MG63 (cell line): ENCODE measurements at regions not wholly inside any gene's neighbourhood (a gene's known extent, or its start where the extent isn't known, plus 50 kb on each side); places are given as distances from the start of the nearest gene placed in this dataset.

ENCODE experiments used
- DNase-seq: peaks from one replicate; pipeline ENCODE4 v3.0.0-alpha.2; 2020
- H3K27me3 ChIP-seq: fragments of 250-450 bp; sonication (Bioruptor Pico); 2 replicates; pipeline ENCODE4 v1.5.1; 2020; ENCODE audit warnings: mild to moderate bottlenecking, moderate library complexity
- H3K36me3 ChIP-seq: fragments of 250-450 bp; sonication (Bioruptor Pico); 2 replicates; pipeline ENCODE4 v1.5.1; 2020; ENCODE audit warnings: mild to moderate bottlenecking, moderate library complexity
- H3K4me3 ChIP-seq: fragments of 250-450 bp; sonication (Bioruptor Pico); 2 replicates; pipeline ENCODE4 v1.5.1; 2020; ENCODE audit warnings: mild to moderate bottlenecking, moderate library complexity
- H3K9me3 ChIP-seq: fragments of 250-450 bp; sonication (Bioruptor Pico); 2 replicates; pipeline ENCODE4 v1.5.1; 2020; ENCODE audit warnings: mild to moderate bottlenecking, moderate library complexity

DNA sequence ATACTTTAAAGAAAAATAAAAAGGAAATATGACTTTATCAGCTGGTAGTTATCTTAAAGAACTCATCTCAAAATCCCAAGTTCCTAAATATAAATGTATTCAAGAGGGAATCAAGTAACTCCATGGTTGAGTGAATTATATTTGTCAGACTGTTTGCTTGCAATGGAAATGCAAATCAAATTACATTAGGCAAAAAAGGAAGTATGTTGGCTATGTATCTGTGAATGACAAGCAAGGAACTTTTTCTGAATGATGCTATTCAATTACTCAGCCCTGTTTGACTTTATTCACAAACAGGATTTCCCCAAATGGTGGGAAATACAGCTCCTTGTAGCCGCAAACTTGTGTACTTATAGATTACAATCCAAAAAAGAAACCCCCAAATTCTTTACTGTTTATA is 309.1 kb downstream of the ARL6IP6 start:
- Histone ChIP-seq H3K27me3 (no peaks in the 10 kb centered on the region), H3K36me3 (no peaks in the 10 kb centered on the region), H3K4me3 (no peak overlapping the region), H3K9me3 (no peaks in the 10 kb centered on the region)
- no peak for DNase-seq

DNA sequence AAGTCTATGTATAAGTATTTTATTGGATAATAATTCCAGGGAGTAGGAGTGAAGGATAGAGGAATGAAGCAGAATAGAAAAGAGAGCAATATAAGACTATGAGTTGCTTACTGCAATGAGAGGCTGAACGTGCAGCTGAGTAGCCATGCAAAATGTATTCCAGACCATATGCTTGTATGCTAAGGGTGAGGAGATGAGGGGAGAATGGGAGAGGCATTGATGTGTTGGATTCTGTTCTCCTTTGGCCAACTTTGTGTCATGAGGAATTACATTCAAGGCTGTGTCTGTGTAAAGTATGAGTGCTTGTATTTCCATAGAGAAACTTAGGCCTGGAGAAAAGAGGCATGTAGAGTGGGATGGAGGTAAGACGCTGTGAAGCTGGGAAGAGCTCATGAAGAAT is 301.8 kb downstream of the ARL6IP6 start:
- Histone ChIP-seq H3K4me3 (no peak overlapping the region), H3K36me3 (no peaks in the 10 kb centered on the region), H3K9me3 (no peaks in the 10 kb centered on the region), H3K27me3 (no peaks in the 10 kb centered on the region)
- DNase-seq, result no peak

DNA sequence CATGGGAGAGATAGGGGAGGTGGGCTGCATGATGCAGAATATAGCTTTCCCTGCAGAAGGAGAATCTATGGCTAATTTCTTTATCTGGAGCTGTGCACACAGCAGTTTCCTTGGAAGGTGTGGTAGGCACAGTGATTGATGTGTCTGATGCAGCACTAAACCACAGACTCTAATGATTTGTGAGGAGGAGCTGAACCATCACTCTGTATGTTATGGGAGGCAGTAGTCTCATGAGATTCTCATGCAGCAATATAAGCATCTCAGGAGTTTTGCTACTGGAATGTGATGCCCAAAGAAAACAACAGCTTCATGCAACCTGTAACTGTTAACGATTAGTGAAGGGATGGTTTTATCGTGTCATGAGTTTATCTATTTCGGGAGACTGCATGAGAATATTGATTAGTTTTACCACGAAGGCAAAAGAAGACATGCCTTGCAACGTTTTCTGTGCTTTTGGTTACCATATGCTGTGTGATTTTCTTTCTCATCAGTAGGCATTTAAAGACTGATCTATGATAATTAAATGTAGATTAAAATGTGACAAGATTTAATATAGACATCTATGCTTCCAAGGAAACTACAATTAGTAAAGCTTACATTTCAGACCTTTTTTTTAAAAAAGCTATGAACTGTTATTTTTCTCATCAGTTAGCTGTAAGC is 286.8 kb downstream of the ARL6IP6 start:
- H3K4me3 ChIP-seq, result no peak overlapping the region
- no peaks in the 10 kb centered on the region for H3K36me3 ChIP-seq
- H3K27me3 ChIP-seq, result no peaks in the 10 kb centered on the region
- no peaks in the 10 kb centered on the region for H3K9me3 ChIP-seq
- no peak for DNase-seq

DNA sequence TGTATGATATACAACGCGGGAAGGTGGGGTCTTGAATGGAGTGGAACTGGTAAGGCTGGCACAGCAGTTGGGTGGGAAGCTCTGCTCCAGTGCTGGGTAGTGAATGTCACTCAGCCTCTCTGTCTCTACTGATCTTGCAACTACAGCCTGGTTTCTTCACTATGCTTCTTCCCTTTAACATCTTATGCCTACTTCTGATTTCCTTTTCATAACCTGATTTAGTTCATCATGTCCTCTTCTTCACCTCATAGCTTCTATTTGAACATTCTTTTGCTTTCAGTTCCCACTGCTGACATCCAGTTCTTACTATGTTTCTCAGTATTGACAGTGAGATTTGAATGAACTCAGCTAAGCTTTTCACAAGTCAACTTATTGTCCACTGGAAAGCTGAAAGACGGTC is 286.2 kb downstream of the ARL6IP6 start:
- no peak overlapping the region for H3K4me3 ChIP-seq
- no peaks in the 10 kb centered on the region for H3K9me3 ChIP-seq
- H3K36me3 ChIP-seq, result no peaks in the 10 kb centered on the region
- H3K27me3 ChIP-seq, result no peaks in the 10 kb centered on the region
- DNase-seq, result no peak

DNA sequence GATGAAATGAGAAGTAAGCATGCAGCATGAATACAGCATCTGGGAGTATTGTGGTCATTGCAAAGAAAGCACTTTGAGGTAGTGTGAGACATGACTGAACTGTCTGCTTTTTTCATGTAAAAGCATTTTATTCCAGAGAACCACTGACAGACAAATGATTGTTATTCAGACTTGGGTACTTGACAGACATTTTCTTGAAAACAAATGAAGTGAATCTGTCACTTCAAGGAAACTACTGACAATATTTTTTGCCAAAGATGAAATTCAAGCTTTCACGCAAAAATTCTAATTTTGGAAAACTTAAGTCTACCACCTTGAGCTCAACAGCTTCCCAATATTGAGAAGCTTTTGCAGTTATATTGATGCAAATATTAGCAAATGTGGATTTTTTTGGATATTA is 255.7 kb downstream of the ARL6IP6 start:
- H3K9me3 ChIP-seq, result no peaks in the 10 kb centered on the region; the same call in 1 of the 2 replicates
- no peaks in the 10 kb centered on the region for H3K36me3 ChIP-seq
- H3K4me3 ChIP-seq, result no peak overlapping the region
- no peaks in the 10 kb centered on the region for H3K27me3 ChIP-seq
- no peak for DNase-seq

DNA sequence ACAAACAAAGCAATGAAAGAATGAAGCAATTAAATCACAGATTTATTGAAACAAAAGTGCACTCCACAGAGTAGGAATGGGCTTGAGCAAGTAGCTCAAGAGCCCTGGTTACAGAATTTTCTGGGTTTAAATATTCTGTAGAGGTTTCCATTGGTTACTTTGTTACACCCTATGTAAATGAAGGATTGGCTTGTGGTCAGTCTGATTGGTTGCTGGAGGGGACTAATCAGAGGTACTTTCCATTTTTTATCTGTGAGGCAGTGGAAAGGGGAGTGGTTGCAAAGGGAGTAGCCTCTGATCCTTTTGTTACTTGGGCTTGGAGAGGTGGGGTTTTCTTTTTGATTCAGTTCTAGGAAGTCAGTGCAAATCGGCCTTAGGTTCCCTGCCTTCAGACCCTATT is 253.3 kb downstream of the ARL6IP6 start:
- no peak for DNase-seq
- no peaks in the 10 kb centered on the region for H3K36me3 ChIP-seq
- H3K27me3 ChIP-seq, result no peaks in the 10 kb centered on the region

DNA sequence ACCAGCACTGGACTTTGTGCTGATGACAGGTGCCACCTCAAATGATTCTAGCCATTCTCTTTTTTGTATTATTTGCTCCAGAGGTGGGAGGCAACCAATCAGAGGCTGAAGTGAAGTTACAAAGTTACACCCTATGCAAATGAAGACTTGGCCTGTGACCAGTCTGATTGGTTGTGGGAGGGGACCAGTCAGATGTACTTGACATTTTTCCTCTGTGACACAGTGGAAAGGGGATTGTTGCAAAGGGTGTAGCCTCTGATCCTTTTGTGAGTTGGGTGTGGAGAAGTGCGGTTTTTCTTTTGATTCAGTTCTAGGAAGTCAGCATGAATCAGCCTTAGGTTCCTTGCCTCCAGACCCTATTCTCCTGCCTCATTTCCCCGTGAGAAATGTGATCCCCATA is 244.0 kb downstream of the ARL6IP6 start:
- Histone ChIP-seq H3K36me3 (no peaks in the 10 kb centered on the region), H3K4me3 (no peak overlapping the region), H3K9me3 (no peaks in the 10 kb centered on the region), H3K27me3 (no peaks in the 10 kb centered on the region)
- DNase-seq, result no peak

More for the DNA sequence above, 253.3 kb downstream of the ARL6IP6 start:
- Histone ChIP-seq H3K4me3 (no peak overlapping the region), H3K9me3 (no peaks in the 10 kb centered on the region; the same call in 1 of the 2 replicates)

DNA sequence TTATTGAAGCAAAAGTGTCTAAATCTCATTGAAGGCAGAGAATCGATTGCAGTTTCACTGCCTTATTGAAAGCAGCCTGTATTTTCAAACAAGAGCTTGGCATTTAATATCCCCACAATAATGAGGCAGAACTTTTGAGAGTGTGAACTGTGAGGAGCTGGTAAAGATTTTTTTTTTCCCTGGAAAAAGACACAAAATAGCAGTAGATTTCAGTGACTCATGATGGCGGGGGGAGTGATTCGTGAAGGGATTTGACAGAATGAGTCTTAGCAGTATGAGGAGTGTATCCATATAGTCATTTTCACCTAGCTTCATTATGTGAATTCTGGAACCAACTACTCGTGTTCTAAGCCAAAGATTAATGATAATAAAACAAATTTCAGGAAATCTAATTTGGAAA is 242.9 kb downstream of the ARL6IP6 start:
- no peak overlapping the region for H3K4me3 ChIP-seq
- H3K27me3 ChIP-seq, result no peaks in the 10 kb centered on the region
- no peaks in the 10 kb centered on the region for H3K36me3 ChIP-seq
- no peaks in the 10 kb centered on the region for H3K9me3 ChIP-seq
- no peak for DNase-seq

DNA sequence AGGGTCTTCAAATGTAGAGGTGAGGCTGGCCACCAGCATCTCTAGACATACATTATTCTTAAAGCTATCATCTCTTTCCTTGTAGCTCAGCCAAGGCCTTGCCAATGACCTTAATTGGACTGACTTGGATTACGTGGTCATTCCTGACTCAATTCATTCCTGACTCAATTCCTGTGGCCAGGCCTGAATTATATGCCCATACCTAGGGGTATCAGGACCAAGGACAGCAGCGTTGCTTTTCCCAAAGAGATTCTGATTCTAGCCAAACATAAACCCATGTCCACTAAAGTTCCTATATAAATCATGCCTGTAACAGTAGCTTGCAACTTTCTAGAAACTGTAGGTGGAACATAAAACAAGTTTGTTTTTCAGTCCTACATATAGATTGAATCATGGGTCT is 231.7 kb downstream of the ARL6IP6 start:
- H3K9me3 ChIP-seq, result no peaks in the 10 kb centered on the region
- H3K4me3 ChIP-seq, result no peak overlapping the region
- H3K36me3 ChIP-seq, result no peaks in the 10 kb centered on the region
- DNase-seq, result peak; percentile 0
- no peaks in the 10 kb centered on the region for H3K27me3 ChIP-seq

DNA sequence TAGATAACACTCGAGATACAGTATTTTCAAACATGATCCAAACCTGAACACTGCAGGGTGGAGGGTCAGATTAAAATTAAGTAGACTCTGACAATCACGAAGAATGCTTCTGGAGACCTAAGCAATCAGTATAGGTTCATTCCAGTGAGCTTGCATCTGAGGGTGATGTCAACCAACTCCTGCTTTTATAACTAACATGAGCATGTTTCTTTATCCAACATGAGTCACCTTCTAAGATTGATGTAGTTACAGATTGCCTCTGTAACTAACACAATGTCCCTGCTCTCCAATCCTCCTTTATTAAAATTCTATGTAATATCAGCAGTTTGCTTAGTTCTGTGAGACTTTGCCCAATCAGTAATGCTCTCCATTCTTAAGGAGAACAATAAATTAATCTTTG is 225.7 kb downstream of the ARL6IP6 start:
- no peaks in the 10 kb centered on the region for H3K36me3 ChIP-seq
- H3K9me3 ChIP-seq, result no peaks in the 10 kb centered on the region
- H3K27me3 ChIP-seq, result no peaks in the 10 kb centered on the region
- DNase-seq, result no peak
- no peak overlapping the region for H3K4me3 ChIP-seq

DNA sequence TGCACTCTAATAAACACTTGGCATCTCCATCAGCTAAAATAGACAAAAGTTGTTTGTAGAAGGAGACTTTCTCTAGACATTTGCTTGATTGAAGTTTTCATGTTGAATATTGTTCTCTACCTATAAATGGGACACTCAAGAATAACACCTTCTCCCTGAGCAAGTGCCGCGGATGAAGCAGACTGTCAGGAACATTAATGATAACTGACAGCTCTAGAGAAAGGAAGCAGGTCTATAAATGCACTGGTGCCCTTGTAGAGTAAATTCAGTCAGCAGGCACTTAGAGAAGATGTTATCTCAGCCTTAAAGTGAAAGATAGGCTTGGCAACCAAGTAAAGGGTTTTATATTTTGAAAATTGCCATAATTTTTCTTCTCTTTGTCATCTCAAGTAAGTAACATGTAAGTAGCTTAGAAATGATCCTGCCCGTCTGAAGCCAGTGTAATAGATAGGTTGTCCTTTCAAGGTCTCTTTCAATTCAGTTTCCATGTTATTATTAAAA is 224.6 kb downstream of the ARL6IP6 start:
- no peak overlapping the region for H3K4me3 ChIP-seq
- no peaks in the 10 kb centered on the region for H3K36me3 ChIP-seq
- H3K9me3 ChIP-seq, result no peaks in the 10 kb centered on the region
- no peak for DNase-seq
- H3K27me3 ChIP-seq, result no peaks in the 10 kb centered on the region

DNA sequence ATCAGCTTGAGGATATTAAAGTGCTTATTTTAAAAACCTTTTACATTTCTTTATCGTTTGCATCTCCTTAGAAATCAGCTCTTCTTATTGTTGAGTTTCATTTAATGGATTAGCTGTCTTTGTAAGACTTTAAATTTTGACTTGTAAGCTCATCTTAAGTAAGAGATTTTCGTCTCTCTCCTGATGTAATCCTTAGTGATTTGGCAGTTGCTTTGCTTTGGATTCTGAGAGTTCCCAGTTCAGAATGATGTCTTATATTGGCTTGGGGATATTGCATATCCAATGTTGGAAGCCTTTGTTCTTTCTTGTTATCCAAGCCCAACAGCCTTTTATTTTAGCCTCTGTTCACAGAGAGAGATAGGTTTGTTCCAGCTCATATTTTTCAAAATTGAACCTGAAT is 212.1 kb downstream of the ARL6IP6 start:
- DNase-seq, result no peak
- Histone ChIP-seq H3K9me3 (no peaks in the 10 kb centered on the region), H3K27me3 (no peaks in the 10 kb centered on the region), H3K4me3 (no peak overlapping the region), H3K36me3 (no peaks in the 10 kb centered on the region)

DNA sequence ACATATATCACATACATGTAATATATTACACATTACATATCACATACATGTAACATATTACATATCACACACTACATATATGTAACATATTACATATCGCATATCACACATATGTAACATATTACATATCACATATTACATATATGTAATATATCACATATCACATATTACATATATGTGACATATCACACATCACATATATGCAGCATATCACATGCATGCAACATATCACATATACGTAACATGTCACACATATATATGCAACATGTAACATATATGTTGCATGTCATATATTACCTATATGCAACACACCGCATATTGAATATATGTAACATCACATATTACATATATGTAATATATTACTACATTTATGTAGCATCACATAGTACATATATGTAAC is 211.2 kb downstream of the ARL6IP6 start:
- H3K27me3 ChIP-seq, result no peaks in the 10 kb centered on the region
- H3K9me3 ChIP-seq, result no peaks in the 10 kb centered on the region
- H3K36me3 ChIP-seq, result no peaks in the 10 kb centered on the region
- no peak for DNase-seq
- H3K4me3 ChIP-seq, result no peak overlapping the region

DNA sequence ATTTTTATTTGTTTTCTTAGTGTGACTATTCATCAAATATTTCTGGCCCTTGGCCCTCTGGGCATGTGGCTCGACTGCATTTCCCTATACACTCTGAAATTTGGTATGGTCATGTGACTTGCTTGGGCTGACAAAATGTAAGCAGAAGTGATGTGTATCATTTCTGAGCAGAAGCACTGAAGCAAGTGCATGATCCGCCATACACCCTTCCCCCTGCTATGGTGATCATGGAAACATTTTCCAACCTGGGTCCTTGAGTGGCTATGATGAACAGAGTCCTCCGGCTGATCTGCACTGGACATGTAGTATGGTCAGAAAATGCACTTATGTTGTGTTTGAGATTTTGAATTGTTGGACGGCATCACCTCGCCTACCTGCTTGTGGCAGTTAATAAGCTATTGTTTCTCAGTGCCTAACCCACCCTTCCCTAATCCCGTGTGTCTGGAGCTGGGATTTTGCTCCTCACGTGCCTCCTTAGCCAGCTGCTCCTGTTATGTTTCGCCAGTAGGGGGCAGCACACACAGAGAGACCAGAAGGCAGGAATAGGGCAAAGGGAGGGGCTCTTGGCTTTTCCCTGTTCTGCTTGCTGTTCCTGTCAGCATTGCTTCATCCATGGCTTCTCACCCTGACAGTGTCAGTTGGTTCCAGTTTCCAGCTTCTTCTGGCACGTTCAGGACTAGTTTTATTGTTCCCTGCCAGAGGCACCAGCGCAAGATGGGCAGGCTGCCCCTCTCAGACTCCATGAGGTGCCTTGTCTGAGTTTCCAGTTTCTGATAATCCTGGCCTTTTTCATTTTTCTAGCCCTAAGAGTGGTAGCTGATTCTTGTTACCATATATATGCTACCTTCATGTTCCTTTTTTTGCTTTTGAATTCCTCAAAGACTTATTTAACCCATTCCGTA is 207.4 kb downstream of the ARL6IP6 start:
- no peaks in the 10 kb centered on the region for H3K36me3 ChIP-seq
- DNase-seq, result peak; percentile 44
- no peaks in the 10 kb centered on the region for H3K9me3 ChIP-seq
- H3K4me3 ChIP-seq, result no peak overlapping the region
- H3K27me3 ChIP-seq, result no peaks in the 10 kb centered on the region

DNA sequence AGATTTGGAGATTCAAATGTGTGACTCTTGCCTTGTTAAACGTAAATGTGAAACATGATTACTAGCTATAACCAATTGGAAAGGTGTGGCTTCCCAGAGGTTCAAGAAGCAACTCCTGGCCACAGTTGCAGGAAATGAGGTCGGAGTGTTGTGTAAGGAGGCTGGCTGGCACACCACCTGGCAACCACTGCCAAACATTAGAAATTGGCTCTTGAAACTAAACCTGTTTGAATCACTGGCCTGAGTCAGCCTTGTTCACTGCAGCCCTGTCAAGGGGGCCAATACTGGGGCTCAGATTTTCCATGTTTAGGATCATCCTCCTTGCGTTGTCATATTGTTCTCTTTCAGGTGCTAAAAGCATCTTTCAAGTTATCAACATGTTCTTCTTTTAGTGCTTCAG is 206.3 kb downstream of the ARL6IP6 start:
- Histone ChIP-seq H3K27me3 (no peaks in the 10 kb centered on the region), H3K9me3 (no peaks in the 10 kb centered on the region), H3K36me3 (no peaks in the 10 kb centered on the region), H3K4me3 (no peak overlapping the region)
- peak; percentile 64 for DNase-seq

DNA sequence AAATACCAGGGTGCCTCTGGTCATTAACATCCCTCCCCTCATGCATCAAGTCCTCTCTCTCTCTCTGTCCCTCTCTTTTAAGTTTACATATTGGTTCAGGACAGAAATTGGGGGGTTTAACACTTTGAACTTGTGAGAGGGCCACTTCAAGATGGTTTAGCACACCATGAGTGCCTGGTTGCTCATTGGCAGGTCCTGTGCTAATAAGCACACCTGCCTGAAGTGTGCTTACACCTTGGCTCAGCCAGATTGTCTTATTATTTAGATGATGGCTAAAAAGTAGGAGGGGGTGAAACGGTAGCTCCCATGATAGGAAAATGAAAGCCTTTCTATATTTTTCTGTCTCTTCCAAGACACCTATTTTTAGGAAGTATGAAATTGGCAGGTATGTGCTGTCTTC is 205.8 kb downstream of the ARL6IP6 start:
- DNase-seq, result no peak
- no peaks in the 10 kb centered on the region for H3K9me3 ChIP-seq

DNA sequence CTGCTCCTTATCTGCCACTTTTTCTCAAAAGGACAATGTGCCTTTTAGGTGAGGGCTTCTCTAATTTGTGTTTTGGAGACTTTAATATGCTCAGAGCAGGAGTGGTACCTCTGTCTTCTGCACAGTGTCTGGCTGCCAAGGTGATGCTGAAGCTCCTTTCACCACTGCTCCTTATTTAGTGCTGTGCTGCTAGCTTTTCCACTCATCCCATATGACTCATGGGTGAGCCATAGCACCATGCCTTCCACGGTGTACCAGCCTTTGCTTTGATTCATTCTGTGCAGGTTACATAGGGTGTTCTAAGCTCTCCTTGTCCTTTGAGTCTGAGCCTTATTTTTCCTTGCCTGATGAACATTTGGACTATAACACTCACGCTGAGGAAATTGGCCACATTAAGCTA is 202.4 kb downstream of the ARL6IP6 start:
- no peak overlapping the region for H3K4me3 ChIP-seq
- DNase-seq, result peak; percentile 29

More for the DNA sequence above, 205.8 kb downstream of the ARL6IP6 start:
- Histone ChIP-seq H3K36me3 (no peaks in the 10 kb centered on the region), H3K4me3 (no peak overlapping the region), H3K27me3 (no peaks in the 10 kb centered on the region)

DNA sequence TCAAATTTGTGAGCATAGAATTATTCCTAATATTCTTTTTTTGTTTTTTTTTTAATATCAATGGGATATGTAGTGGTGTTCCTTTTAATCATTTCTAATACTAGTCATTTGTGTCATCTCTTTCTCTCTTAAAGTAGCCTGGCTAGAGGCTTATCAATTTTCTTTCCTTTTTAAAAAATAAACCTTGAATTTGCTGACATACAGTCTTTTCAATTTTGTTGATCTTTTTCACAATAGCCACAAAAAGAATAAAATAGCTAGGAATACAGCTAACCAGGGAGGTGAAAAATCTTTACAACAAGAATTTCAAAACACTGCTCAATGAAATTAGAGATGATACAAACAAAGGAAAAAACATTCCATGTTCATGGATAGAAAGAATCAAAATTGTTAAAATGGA is 192.6 kb downstream of the ARL6IP6 start:
- H3K27me3 ChIP-seq, result no peaks in the 10 kb centered on the region
- no peaks in the 10 kb centered on the region for H3K9me3 ChIP-seq
- no peak for DNase-seq
- H3K4me3 ChIP-seq, result no peak overlapping the region
- H3K36me3 ChIP-seq, result no peaks in the 10 kb centered on the region

More for the DNA sequence above, 202.4 kb downstream of the ARL6IP6 start:
- Histone ChIP-seq H3K36me3 (no peaks in the 10 kb centered on the region), H3K9me3 (no peaks in the 10 kb centered on the region), H3K27me3 (no peaks in the 10 kb centered on the region)
